ENCODE measurements at regions not wholly inside any gene's neighbourhood (a gene's known extent, or its start where the extent isn't known, plus 50 kb on each side); places are given as distances from the start of the nearest gene placed in this dataset.
A peak's percentile ranks its signal among the peaks of the same experiment; 100 is the strongest.

DNA sequence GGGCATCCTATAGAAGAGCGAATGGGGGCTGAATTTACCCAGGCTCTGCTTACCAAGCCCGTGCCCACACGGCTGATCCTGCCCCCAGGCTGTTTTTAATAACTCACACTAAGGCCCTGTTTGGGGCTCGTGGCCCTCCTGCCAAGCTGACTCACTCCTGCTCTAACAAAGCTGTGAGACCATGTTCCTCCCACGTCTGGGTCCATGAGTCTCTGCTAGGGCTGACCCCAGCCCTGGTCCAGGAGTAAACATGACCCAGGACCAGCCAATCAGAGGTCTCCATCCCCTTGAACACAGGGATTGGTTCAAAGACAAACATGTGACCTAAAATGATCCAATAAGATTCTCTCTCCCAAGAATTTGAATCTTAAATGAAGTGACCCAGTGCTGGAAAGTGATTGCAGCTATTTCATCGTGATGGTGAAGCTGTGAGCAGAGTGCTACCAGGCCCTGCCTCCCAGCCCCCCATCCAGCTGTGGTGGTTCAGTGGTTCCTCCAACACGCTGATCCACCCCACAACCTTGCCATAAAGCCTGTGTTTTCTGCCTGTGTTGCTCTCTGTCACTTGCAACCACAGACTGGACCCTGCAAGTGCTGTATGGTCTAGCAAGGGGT is 57.2 kb downstream of the C16orf82 start:
- peak; percentile 67 for DNase-seq (ENCODE audit: low read depth)

DNA sequence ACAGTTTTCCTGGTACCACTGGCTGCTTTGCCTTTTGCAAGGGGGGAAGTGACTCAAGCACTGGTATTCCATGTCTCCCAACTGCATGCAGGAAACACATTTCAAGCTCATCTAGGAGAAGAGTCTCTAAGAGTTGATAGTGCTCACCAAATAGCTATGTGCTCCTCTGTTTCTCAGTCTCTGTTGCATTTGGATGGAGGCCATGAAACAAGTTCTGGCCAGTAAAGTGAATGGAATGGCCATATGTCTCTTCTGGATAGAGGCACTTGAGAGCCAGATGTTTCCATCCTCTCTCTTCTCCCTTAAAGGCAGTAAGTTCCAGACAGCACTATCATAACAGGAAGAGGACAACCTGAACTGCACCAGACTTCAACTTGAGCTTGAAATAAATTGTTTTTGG is 60.6 kb downstream of the C16orf82 start:
- DNase-seq (ENCODE audit: low read depth), result peak; percentile 30

DNA sequence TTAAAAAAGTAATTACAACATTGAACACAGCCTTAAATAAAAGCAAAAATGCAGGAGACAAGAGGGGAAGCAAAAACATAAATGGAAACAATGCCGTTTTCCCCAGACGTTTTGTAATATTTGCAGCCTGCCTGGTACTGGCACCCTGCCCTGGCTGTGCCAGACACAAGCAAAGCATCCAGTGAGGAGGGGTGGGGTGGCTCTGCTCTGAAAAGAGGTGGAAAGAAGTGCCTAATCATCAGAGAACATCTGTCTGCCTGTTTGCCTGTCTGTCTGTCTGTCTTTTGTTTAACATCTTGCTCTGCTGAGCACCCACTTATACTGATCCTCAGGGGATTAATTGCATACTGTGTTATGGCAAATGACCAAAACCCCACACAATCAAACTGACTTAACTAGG is 62.7 kb downstream of the C16orf82 start:
- no peak for DNase-seq (ENCODE audit: low read depth)

DNA sequence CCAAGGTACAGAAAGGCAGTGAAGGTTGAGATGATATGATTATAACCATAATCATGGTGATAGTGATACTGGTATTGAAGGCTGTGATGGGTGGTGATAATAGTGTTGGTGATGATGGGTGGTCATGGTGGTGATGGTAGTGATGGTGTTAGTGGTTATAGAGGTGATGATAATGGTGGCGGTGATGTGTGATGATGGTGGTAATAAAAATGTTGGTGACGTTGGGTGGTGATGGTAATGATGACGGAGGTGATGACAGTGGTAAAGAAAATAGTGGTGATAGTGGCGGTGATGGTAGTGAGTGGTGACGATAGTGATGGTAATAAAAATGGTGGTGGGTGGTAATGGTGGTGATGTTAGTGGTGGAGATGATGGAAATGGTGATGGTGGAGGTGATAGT is 65.1 kb upstream of the KDM8 start:
- DNase-seq (ENCODE audit: low read depth), result no peak

DNA sequence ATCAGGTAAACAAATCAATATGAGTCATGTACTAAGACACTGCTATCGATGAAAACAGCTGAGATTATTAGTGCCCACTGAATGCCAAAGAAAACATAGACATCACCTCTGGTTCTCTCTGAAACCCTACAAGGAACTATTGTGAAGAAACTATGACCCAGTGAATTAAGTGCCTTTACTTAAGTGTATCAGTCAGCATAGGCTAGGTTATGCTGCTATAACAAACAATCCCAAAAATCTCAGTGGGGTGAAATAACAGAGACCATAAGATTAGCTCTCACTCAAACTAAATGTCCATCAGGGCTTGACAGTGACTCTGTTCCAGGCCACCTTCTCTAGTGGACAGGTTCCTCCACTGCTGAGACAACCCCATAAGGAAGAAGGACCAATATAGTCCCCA is 57.7 kb upstream of the KDM8 start:
- DNase-seq (ENCODE audit: low read depth), result no peak

DNA sequence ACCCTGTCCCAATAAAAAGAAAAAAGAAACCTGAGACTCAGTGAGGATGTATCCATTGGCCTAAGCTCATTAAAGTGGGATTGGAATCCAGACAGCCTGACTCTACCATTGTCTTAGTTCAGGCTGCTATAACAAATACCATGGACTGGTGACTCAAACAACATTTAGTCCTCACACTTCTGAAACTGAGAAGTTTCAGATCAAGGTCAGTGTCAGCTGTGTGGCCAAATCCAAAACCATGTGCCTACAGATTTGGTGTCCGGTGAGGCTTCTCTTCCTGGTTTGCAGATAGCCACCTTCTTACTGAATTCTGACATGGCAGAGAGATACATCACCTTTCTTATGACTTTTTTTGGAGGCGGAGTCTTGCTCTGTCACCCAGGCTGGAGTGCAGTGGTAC is 53.3 kb upstream of the KDM8 start:
- DNase-seq (ENCODE audit: low read depth), result no peak

DNA sequence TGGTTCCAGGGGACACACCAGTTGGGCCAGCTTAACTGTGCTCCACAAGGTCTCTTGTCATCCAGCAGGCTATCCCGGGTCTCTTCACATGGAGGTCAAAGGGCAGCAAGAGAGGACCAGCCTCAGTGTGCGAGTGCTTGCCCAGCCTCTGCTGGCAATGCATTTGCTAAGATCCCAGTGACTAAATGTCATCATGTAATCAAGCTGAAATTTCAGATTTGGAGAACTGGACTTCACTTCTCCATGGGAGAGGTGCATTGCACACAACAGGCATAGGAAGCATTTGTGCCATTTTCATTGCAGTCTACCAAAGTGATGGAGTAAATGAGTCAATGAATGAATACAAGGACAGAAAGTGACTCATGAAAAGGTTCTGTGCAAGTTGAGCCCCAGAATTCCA is 51.2 kb upstream of the KDM8 start:
- peak; percentile 9 for DNase-seq (ENCODE audit: low read depth)

DNA sequence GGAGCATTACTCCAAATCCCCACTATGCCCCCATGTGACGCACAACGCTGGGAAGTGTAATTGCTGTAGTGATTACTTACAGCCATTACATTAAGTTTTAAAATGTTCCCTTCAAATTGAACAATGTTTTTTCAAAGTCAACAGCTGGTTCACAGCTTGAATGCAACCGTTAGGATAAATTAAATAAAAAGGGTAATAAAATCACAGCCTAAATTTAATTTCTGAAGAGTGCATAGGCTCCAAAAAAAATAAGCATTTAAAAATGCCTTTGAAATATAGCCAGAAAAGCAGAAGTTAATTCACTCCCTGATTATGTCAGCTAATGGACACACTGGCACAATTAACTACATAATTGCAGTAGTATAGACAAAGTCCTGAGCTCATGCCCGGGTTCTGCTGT is 50.5 kb upstream of the KDM8 start:
- DNase-seq (ENCODE audit: low read depth), result no peak
